K562 (cell line): ENCODE measurements at regions not wholly inside any gene's neighbourhood (a gene's known extent, or its start where the extent isn't known, plus 50 kb on each side); places are given as distances from the start of the nearest gene placed in this dataset.
A peak's percentile ranks its signal among the peaks of the same experiment; 100 is the strongest.

Experiments used
- ATAC-seq: fragments of 200-7000 bp; cut with Tn5 transposase; 3 replicates; pipeline ENCODE4 v1.9.1; 2020; ENCODE audit warnings: moderate library complexity
- BruUV-seq: library from RNA; stranded (reverse); fragments of 400-500 nt; replicated peaks from 2 replicates; lab custom pipeline; 2021; lab: Mats Ljungman, UMichigan
- CTCF ChIA-PET: fragments of 300-600 bp; formaldehyde crosslinking; extraction: SDS; loops from one replicate; lab custom pipeline; 2021; ENCODE audit warnings: low intra/inter-chr PET ratio; lab: Yijun Ruan, JAX
- POLR2A ChIA-PET: fragments of 300-600, 350-650 bp; sonication (Branson Sonifier 250); formaldehyde crosslinking; extraction: SDS; loops from one replicate; lab custom pipeline; 2021; ENCODE audit warnings: antibody characterized with exemption, inconsistent platforms; lab: Yijun Ruan, JAX
- DNase-seq, 4 experiments: peaks; one replicate each; pipeline versions ENCODE4 v3.0.0 to v3.0.0-alpha.2; 2011 to 2018; ENCODE audit warnings: low spot score in 3 of 4, mixed read lengths in 3 of 4; ENCODE audit errors: extremely low read depth in 1 of 4
- FAIRE-seq: peaks from 2 replicates; lab custom pipeline; 2011; peaks lifted over from hg19 to GRCh38; lab: Jason Lieb, UNC
- H2AFZ ChIP-seq: 2 replicates; pipeline ENCODE4 v1.6.0; 2011; ENCODE audit warnings: low read depth, low read length, control low read depth, inconsistent platforms
- H3K27ac ChIP-seq: fragments of 200-600 bp; 3 replicates; pipeline ENCODE4 v1.8.0; 2011; ENCODE audit warnings: low read depth, mild to moderate bottlenecking, control low read depth, inconsistent platforms, low read length, moderate library complexity, mixed read lengths; ENCODE audit errors: extremely low read depth
- H3K27me3 ChIP-seq, 2 experiments: fragments of 300-600 bp in 1 of 2; 2 replicates in 1 of 2; 3 replicates in 1 of 2; pipeline versions ENCODE4 v1.6.0 to v1.8.0; 2011; ENCODE audit warnings: inconsistent platforms in 2 of 2, low read length in 2 of 2, mild to moderate bottlenecking in 1 of 2, mixed read lengths in 1 of 2, moderate library complexity in 1 of 2; ENCODE audit not compliant: control insufficient read depth in 2 of 2, insufficient read depth in 2 of 2
- H3K36me3 ChIP-seq: fragments of 300-600 bp; 3 replicates; pipeline ENCODE4 v1.8.0; 2011; ENCODE audit warnings: mild to moderate bottlenecking, low read length, inconsistent platforms; ENCODE audit not compliant: control insufficient read depth, insufficient read depth
- H3K4me1 ChIP-seq, 2 experiments: fragments of 200-600 bp in 1 of 2; replicated peaks in 1 of 2; 2 replicates in 1 of 2; 3 replicates in 1 of 2; pipeline versions ENCODE4 v1.5.1 to v1.8.0; 2011; ENCODE audit warnings: inconsistent platforms in 2 of 2, low read length in 2 of 2, mild to moderate bottlenecking in 1 of 2, mixed read lengths in 1 of 2, moderate library complexity in 1 of 2; ENCODE audit not compliant: control insufficient read depth in 2 of 2, insufficient read depth in 2 of 2
- H3K4me2 ChIP-seq: 2 replicates; pipeline ENCODE4 v1.6.1; 2011; ENCODE audit warnings: low read length, control low read depth, inconsistent platforms, mixed read lengths; ENCODE audit not compliant: insufficient read depth
- H3K4me3 ChIP-seq: fragments of 200-600 bp; sonication (generic), shearing (Covaris generic); 2 replicates; pipeline ENCODE4 v1.5.1; 2016; ENCODE audit warnings: control low read depth, inconsistent platforms
- H3K79me2 ChIP-seq: fragments of 200-600 bp; 3 replicates; pipeline ENCODE4 v1.8.0; 2011; ENCODE audit warnings: low read length, inconsistent platforms; ENCODE audit not compliant: control insufficient read depth, insufficient read depth
- H3K9ac ChIP-seq, 2 experiments: 2 replicates each; pipeline versions ENCODE4 v1.6.0 to v1.6.1; 2011; ENCODE audit warnings: low read depth in 2 of 2, low read length in 2 of 2, control low read depth in 1 of 2, inconsistent platforms in 1 of 2, mild to moderate bottlenecking in 1 of 2, mixed read lengths in 1 of 2; ENCODE audit not compliant: insufficient read depth in 1 of 2
- H3K9me1 ChIP-seq: one replicate; pipeline ENCODE4 v1.6.0; 2011; ENCODE audit warnings: inconsistent platforms, mild to moderate bottlenecking, low read length, moderate library complexity; ENCODE audit not compliant: control insufficient read depth, insufficient read depth
- H3K9me3 ChIP-seq: replicated peaks from 2 replicates; pipeline ENCODE4 v1.5.1; 2011; ENCODE audit warnings: low read depth, low read length, inconsistent platforms; ENCODE audit not compliant: control insufficient read depth, insufficient read depth
- H4K20me1 ChIP-seq: replicated peaks from 2 replicates; pipeline ENCODE4 v1.6.1; 2011; ENCODE audit warnings: low read length, inconsistent platforms, mixed read lengths; ENCODE audit not compliant: control insufficient read depth, insufficient read depth
- AFF1 ChIP-seq, 2 experiments: fragments of 450-650 bp; IDR thresholded peaks; 2 replicates each; pipeline ENCODE4 v1.6.1; 2018; ENCODE audit warnings: mild to moderate bottlenecking in 2 of 2, low read depth in 1 of 2; ENCODE audit not compliant: partially characterized antibody in 2 of 2
- ATF3 ChIP-seq, 2 experiments: fragments of 450-650 bp in 1 of 2; sonication (generic) in 1 of 2; formaldehyde crosslinking in 1 of 2; IDR thresholded peaks in 1 of 2; conservative IDR thresholded peaks in 1 of 2; 2 replicates each; pipeline versions ENCODE4 v1.6.1 to v1.8.1; 2016 to 2023; ENCODE audit warnings: mild to moderate bottlenecking in 2 of 2, moderate library complexity in 2 of 2, inconsistent platforms in 1 of 2, missing genetic modification reagents in 1 of 2
- CBFA2T2 ChIP-seq: fragments of 450-650 bp; conservative IDR thresholded peaks from 2 replicates; pipeline ENCODE4 v1.6.1; 2017; ENCODE audit warnings: mild to moderate bottlenecking
- CTBP1 ChIP-seq: fragments of 450-650 bp; IDR thresholded peaks from 2 replicates; pipeline ENCODE4 v1.6.1; 2016; ENCODE audit warnings: borderline replicate concordance
- GTF2A2 ChIP-seq: IDR thresholded peaks from 2 replicates; pipeline ENCODE4 v1.6.1; 2016; ENCODE audit warnings: mild to moderate bottlenecking, missing genetic modification characterization, missing compliant biosample characterization
- GTF2E2 ChIP-seq: fragments of 200-800 bp; sonication (Bioruptor generic); IDR thresholded peaks from 2 replicates; pipeline ENCODE4 v1.6.1; 2016; ENCODE audit warnings: missing genetic modification characterization, missing compliant biosample characterization
- JUND ChIP-seq, 2 experiments: IDR thresholded peaks; 2 replicates in 1 of 2; 3 replicates in 1 of 2; pipeline ENCODE4 v1.6.1; 2011; ENCODE audit warnings: borderline replicate concordance in 2 of 2, low read depth in 2 of 2, low read length in 2 of 2, improper control_type of control experiment in 1 of 2, missing biosample characterization in 1 of 2, missing genetic modification characterization in 1 of 2, missing genetic modification reagents in 1 of 2
- MLX ChIP-seq, 2 experiments: fragments of 450-650 bp in 1 of 2; sonication (generic) in 1 of 2; formaldehyde crosslinking; conservative IDR thresholded peaks; 2 replicates each; pipeline versions ENCODE4 v1.4.0 to v1.8.1; 2020 to 2022; ENCODE audit warnings: mild to moderate bottlenecking in 1 of 2, missing genetic modification reagents in 1 of 2
- MXI1 ChIP-seq: IDR thresholded peaks from 2 replicates; pipeline ENCODE4 v1.6.1; 2011; ENCODE audit warnings: low read depth, mild to moderate bottlenecking, improper control_type of control experiment, low read length
- SMARCC2 ChIP-seq: fragments of 450-650 bp; IDR thresholded peaks from 2 replicates; pipeline ENCODE4 v1.6.1; 2017; ENCODE audit warnings: antibody characterized with exemption, moderate library complexity, mild to moderate bottlenecking, low read depth
- SRSF3 ChIP-seq: fragments of 200-400 bp; formaldehyde crosslinking; IDR thresholded peaks from 2 replicates; pipeline ENCODE4 v1.6.1; 2016; ENCODE audit warnings: mild to moderate bottlenecking, low read length, moderate library complexity; ENCODE audit not compliant: insufficient read depth
- THAP12 ChIP-seq: fragments of 250-450 bp; sonication (Bioruptor Pico); IDR thresholded peaks from 2 replicates; pipeline ENCODE4 v1.9.0; 2021; ENCODE audit warnings: mild to moderate bottlenecking, inconsistent platforms
- ZNF124 ChIP-seq: sonication (generic); formaldehyde crosslinking; IDR thresholded peaks from 2 replicates; pipeline ENCODE4 v1.8.1; 2022; ENCODE audit warnings: missing genetic modification reagents
- ZNF551 ChIP-seq: fragments of 250-450 bp; sonication (Bioruptor Pico); IDR thresholded peaks from 2 replicates; pipeline ENCODE4 v1.5.0; 2021; ENCODE audit warnings: mild to moderate bottlenecking, moderate library complexity
- WGBS: fragments of 100-300 bp; shearing (Covaris generic); methylation state at CpG from one replicate; pipeline ENCODE4 v1.1.6; 2016; ENCODE audit warnings: low coverage, mixed read lengths; ENCODE audit not compliant: insufficient coverage; ENCODE audit errors: missing lambda C conversion rate; 5-methylcytosine and 5-hydroxymethylcytosine counted together
- in situ Hi-C: fragments of 300-500 bp; cut with MboI; formaldehyde crosslinking; loops from 4 replicates; pipeline ENCODE4 v1.15.0; 2018; ENCODE audit warnings: inconsistent platforms, mixed read lengths
- intact Hi-C: fragments of 100-400 bp; cut with micrococcal nuclease; formaldehyde crosslinking; loops from 2 replicates; pipeline ENCODE4 v1.14.2; 2022

GRCh38 chr1:109827466-109827865 is 63.7 kb upstream of the EPS8L3 start:
- CTCF ChIA-PET = interaction anchor here (0.7 kb wide), 1 partner anchor 13 kb away, joined by 3 read pairs; no protein-coding TSS in a partner anchor
- ATAC-seq (no peak), DNase-seq (peak in 1 of 4 experiments; percentile 1), FAIRE-seq (no peak)
- BruUV-seq = no TSS peak
- in situ Hi-C loops = no loop called here
- Histone ChIP-seq H2AFZ (peak overlapping the region; percentile 88), H3K27ac (no peak overlapping the region), H3K9me3 (no peaks in the 10 kb centered on the region), H3K9ac (no peak overlapping the region; a peak in 1 of 4 replicates), H3K79me2 (no peaks in the 10 kb centered on the region), H3K9me1 (no peaks in the 10 kb centered on the region), H3K4me1 (peaks cover 30 to 41% of the 10 kb centered on the region in 2 experiments), H3K36me3 (no peaks in the 10 kb centered on the region), H3K4me2 (no peak overlapping the region), H4K20me1 (no peaks in the 10 kb centered on the region), H3K27me3 (no peaks in the 10 kb centered on the region), H3K4me3 (no peak overlapping the region)
- intact Hi-C loops = no loop called here
- POLR2A ChIA-PET = interaction anchor here (1.9 kb wide), 1 partner anchor 11 kb away, joined by 6 read pairs; no protein-coding TSS in a partner anchor
- 67% methylated on average over 4 of the region's 4 CpGs for WGBS
- TF ChIP-seq THAP12 (CRISPR knock-in tag) (no peak), JUND (IDR thresholded peaks at IDR 0.05; ENCODE audit: borderline replicate concordance, low read depth, low read length) (peak; percentile 26; the same call in 1 of the 2 replicates), JUND (tag; IDR thresholded peaks at IDR 0.05; ENCODE audit: borderline replicate concordance, low read depth, low read length) (no peak), MLX (CRISPR knock-in tag; conservative IDR thresholded peaks at IDR 0.05) (no peak), CBFA2T2 (no peak), ZNF124 (no peak), SMARCC2 (no peak), ZNF551 (CRISPR knock-in tag) (no peak), GTF2E2 (tag) (no peak), MXI1 (no peak), ATF3 (IDR thresholded peaks at IDR 0.05) (peak; percentile 57; the same call in 1 of the 2 replicates), ATF3 (CRISPR knock-in tag; conservative IDR thresholded peaks at IDR 0.05) (no peak), CTBP1 (no peak), AFF1 (IDR thresholded peaks at IDR 0.05; ENCODE audit: low read depth in 1 of 2, partially characterized antibody in 2 of 2) (no peak), SRSF3 (no peak), GTF2A2 (tag) (no peak)
